ENCODE measurements at regions not wholly inside any gene's neighbourhood (a gene's known extent, or its start where the extent isn't known, plus 50 kb on each side); places are given as distances from the start of the nearest gene placed in this dataset.
"Not testable (repeated sequence)": the region's sequence is repeated elsewhere in the genome, so short reads cannot be mapped to it uniquely, and the experiment has no call there.

DNA sequence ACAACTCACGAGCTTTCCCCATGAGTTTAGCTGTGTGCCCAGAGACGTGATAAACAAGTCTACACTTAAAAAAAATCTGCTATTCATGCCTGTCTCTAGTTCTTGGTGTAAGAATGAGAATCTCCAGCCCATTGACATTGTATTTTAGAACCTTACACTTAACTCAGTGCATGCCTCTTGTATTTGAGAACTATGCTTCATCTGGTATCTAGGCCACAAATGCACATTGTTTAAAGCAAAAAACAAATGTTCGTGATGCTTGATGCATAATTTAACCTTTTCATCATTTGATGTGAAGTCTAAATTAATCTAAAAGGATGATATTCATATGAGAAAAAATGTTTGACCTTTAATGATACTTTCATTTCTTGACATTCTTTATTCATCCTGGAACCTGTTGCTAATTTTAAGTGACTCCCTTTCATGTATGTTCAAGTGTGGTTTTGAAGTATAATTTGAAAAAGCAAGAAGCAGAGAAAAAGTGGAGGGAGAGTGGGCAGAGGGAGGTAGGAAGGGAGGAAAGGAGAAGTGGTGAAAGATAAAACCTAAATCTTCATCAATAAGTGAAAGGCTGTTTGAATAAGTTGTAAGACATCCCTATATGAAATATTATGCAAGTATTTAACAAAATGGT, 116.9 kb downstream of the PFDN4 start:
- DNase-seq, result no peak

DNA sequence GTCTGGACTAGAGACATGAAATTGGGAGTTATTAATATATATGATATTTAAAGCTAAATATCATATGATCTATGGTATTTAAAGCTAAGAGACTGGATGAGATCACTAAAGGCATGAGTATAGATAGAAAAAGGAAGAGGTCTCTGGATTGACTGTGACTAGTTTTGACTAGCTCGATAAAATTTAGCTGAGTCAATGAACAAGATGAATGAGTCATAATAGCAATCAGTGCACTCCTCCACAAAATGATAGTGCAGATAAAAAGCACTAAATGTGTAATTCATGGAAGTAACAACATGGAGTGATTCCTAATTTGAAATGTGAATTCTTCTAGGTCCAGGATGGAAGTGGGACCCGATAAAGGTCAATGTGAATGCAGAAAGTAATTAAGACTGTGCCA, 127.4 kb downstream of the PFDN4 start:
- no peak for DNase-seq

DNA sequence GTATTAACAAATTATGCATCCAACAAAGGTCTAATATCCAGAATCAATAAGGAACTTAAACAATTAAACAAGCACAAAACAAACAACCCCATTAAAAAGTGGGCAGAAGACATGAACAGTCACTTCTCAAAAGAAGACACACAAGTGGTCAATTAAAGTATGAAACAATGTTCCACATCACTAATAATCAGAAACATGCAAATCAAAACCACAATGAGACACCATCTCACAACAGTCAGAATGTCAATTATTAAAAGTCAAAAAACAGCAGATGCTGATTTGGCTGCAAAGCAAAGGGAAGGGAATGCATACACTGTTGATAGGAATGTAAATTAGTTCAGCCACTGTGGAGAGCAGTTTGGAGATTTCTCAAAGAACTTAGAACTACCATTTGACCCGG, 129.3 kb downstream of the PFDN4 start:
- DNase-seq, result no peak

DNA sequence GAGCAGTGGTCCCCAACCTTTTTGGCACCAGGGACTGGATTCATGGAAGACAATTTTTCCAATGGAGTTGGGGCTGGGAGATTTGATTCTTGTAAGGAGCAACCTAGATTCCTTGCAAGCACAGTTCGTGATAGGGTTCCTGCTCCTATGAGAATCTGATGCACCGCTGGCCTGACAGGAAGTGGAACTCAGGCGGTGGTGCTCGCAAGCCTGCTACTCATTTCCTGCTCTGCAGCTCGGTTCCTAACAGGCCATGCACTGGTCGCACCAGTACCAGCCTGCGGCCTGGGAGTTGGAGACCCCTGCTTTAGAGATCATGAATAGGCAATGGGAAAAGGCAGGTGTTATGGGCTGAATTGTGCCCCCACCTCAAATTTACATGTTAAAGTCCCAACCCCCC, 131.2 kb downstream of the PFDN4 start:
- no peak for DNase-seq

GRCh38 chr20:54340206-54340605, 132.3 kb downstream of the PFDN4 start:
- no peak for DNase-seq

DNA sequence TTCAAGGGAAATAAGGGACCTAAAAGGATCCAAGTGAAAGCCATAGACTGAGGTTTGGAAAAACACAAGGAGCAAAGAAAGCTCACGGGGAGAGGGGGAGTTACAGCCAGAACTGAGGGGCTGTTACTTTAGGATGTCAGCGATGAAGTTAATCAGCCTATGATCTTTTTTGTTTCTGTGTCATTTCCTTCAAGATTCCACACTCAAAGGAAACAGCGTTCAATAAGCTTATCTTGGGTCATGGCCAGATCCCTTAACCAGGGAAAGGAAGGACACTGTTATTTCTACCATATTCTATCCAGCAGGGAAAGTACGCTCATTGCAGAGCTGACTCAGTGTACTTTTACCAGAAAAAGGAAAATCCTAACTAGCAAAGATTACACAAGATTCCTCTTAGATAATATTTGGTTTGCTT, 132.8 kb downstream of the PFDN4 start:
- no peak for DNase-seq

DNA sequence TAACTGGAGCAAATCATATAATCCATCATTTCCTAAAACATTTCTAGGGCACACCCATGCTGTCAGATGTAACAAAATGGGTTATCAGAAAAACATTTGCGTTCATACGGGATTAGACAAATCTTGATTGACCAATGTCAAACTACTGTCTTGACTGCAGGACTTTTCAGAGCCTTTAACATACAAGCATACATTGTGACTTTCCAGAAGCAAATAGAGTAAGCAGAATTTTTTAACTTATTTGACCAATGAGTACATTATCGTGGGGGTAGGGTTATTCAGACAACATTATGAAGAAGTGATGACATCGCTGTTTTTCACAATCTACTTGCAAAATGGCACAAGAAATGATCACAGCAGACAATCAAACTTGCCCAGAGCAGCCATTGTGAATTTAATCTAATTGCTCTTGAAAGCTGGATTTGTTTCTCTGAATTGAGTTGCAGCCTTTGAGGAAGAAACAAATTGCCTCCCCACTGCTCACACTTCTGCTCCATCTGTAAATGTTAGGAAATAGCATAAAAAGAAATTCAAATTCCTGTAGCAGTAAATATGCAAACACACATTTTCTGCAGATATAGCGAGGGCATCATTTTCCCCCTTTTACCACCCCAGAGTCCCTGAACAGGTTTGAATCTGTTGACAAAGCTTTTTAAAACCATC, 133.0 kb upstream of the DOK5 start:
- DNase-seq, result no peak

GRCh38 chr20:54343099-54343498, 132.3 kb upstream of the DOK5 start:
- no peak for DNase-seq

- no peak for DNase-seq
Observed at GRCh38 chr20:54343634-54344033, 131.8 kb upstream of the DOK5 start.

DNA sequence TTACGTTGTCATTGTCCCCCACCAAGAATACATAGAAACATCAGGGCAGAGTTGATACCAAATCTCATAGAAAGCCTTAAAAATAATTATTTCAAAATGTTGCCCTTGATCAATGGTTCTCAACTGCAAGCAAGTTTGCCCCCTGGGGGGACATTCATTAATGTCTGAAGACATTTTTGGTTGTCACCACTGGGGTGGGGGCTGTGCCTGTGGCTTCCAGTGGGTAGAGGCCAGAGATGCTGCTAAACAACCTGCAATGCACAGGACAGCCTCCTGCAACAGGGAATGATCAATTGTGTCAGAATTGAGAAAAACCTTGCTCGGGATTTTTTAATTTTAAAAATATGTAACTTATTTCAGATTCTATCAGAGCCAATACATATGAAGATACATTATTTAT, 130.6 kb upstream of the DOK5 start:
- DNase-seq, result no peak

GRCh38 chr20:54345301-54345724, 130.1 kb upstream of the DOK5 start:
- no peak for DNase-seq

GRCh38 chr20:54345821-54346220, 129.6 kb upstream of the DOK5 start:
- DNase-seq, result no peak

GRCh38 chr20:54346276-54346675, 129.1 kb upstream of the DOK5 start:
- DNase-seq, result no peak

GRCh38 chr20:54347166-54347833, 128.1 kb upstream of the DOK5 start:
- DNase-seq, result no peak

- no peak for DNase-seq
Observed at GRCh38 chr20:54350415-54350814, 125.0 kb upstream of the DOK5 start.

- no peak for DNase-seq
Observed at GRCh38 chr20:54351371-54352136, 123.8 kb upstream of the DOK5 start.

- DNase-seq, result not testable (repeated sequence)
Observed at GRCh38 chr20:54352541-54352940, 122.9 kb upstream of the DOK5 start.

DNA sequence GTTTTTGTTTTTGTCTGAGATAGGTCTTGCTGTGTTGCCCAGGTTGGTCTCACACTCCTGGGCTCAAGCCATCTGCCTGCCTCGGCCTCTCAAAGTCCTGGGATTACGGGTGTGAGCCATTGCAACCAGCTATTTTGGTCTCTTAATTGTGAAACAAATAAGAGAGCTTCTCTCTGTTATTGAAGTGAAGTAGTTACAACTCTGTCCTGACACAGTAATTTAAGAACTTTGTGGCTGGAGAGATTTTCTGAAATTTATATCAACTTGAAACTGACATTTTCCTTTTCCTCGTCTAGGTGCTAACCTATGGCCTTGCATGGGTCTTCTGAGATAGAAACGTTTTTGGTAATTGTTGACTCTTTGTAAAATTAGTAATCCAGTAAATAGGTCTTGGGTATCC, 122.1 kb upstream of the DOK5 start:
- DNase-seq, result no peak

- no peak for DNase-seq
Observed at GRCh38 chr20:54355631-54356280, 119.6 kb upstream of the DOK5 start.

DNA sequence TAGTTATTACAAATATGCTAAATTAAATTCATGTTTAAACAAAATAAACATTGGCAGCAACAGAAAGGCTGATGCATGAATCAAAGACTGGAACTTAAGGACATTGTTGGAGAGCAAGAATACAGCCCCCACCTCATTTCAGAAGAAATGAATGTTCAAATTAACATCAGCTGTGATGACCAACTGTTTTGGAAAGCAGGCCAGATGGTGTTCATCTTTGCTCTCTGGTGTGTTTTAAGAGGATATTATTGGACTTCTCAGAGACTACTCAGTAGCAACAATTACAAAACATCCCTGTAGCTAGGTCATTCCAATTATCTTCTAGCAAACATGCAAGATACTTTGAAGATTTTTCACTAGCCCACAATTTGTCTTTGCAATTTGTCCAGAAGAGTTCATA, 118.6 kb upstream of the DOK5 start:
- no peak for DNase-seq

DNA sequence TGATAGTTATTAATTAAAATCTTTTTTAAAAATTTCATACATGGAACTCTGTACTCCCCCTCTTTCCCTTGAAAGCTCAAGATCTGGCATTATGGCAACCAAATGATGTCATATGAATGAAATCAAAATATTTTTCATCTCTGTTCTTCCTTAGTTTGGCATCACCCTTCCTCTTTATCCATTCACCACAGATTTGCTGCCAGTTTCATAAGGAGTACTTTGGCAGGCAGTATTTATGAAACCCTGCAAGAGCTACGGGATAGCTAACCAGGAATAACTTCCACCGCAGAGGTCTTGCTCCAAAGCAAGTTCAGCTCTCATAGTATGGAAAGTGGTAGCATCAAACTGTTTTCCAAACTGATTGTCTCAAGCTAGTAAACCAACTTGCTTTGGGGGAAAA, 113.9 kb upstream of the DOK5 start:
- DNase-seq, result no peak

DNA sequence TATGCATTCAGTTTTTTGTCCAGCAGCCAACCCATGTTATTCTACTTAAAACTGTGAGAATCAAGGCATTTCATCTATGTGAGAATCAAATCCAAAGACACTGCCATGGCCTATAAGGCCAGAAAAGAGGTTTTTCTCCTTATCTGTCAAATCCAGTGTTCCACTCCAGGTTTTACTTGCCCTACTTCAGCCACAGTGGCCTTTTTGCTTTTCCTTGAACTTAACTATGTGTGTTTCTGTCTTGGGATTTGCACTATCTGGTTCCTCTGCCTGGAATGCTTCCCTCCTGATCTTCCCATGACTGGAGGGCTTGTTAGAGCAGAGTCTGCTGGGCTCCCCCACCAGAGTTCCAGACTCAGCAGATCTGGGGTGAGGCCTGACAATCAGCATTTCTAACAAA, 113.1 kb upstream of the DOK5 start:
- no peak for DNase-seq

- DNase-seq, result no peak
Observed at GRCh38 chr20:54364365-54364764, 111.0 kb upstream of the DOK5 start.
